ENCODE measurements at regions not wholly inside any gene's neighbourhood (a gene's known extent, or its start where the extent isn't known, plus 50 kb on each side); places are given as distances from the start of the nearest gene placed in this dataset.

DNA sequence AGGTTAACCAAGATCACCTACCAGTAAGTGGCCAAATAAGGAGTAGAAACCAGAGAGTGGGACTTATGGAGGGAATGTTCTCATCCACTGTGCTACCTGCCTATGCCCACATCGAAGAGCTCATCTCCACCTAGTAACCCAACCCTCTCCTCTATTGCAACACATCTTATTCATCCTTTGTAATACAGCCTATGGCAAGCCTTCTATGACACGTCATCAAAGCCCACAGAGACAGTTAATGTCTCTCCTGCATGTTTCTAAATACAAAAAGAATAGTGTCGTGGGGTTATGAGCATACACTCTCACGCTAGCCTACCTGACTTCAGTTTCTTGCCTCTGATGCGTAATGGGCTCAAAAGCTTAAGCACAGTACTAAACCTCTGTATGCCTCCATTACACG lies 1158.1 kb upstream of the TENM4 start:
- no peak for TF ChIP-seq EZH2phosphoT487 (IDR thresholded peaks at IDR 0.05; ENCODE audit: borderline replicate concordance, low read depth, low read length)
- TF ChIP-seq, protein P1, sequence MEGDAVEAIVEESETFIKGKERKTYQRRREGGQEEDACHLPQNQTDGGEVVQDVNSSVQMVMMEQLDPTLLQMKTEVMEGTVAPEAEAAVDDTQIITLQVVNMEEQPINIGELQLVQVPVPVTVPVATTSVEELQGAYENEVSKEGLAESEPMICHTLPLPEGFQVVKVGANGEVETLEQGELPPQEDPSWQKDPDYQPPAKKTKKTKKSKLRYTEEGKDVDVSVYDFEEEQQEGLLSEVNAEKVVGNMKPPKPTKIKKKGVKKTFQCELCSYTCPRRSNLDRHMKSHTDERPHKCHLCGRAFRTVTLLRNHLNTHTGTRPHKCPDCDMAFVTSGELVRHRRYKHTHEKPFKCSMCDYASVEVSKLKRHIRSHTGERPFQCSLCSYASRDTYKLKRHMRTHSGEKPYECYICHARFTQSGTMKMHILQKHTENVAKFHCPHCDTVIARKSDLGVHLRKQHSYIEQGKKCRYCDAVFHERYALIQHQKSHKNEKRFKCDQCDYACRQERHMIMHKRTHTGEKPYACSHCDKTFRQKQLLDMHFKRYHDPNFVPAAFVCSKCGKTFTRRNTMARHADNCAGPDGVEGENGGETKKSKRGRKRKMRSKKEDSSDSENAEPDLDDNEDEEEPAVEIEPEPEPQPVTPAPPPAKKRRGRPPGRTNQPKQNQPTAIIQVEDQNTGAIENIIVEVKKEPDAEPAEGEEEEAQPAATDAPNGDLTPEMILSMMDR (conservative IDR thresholded peaks at IDR 0.05; ENCODE audit: low read length): no peak
